Putamen (tissue), 1 donor: ENCODE measurements at regions not wholly inside any gene's neighbourhood (a gene's known extent, or its start where the extent isn't known, plus 50 kb on each side); places are given as distances from the start of the nearest gene placed in this dataset.
A peak's percentile ranks its signal among the peaks of the same experiment; 100 is the strongest.

Experiments used
- DNase-seq: peaks from one replicate; pipeline ENCODE4 v3.0.0-alpha.2; 2016; ENCODE audit warnings: low spot score

GRCh38 chr5:166961913-166962312 lies 1329.5 kb upstream of the WWC1 start:
- no peak for DNase-seq

- DNase-seq = no peak
Measured at GRCh38 chr5:166962461-166962860, 1329.0 kb upstream of the WWC1 start.

GRCh38 chr5:166963596-166963995 lies 1327.8 kb upstream of the WWC1 start:
- no peak for DNase-seq

- DNase-seq = no peak
Measured at GRCh38 chr5:166977911-166978422, 1313.5 kb upstream of the WWC1 start.

- no peak for DNase-seq
Measured at GRCh38 chr5:166979307-166979895, 1312.0 kb upstream of the WWC1 start.

DNA sequence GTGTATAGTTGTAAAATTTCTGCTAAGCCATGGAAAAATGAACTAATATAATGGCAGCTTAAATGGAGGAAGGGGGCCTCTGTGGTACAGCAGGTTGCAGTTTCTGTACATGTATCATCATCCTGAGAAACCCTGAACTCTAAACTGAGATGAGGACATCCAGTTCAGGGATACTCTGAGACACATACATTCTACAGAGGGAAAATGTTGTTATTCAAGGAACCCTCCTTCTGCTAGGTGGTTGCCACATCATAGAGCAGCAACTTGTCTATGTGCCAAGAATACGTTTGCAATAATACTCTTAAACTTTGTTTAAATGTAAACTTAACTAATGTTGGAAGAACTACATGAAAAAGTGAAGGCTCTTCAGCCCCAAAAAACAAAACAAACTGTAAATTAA lies 1310.8 kb upstream of the WWC1 start:
- DNase-seq = no peak

- DNase-seq = no peak
Measured at GRCh38 chr5:166982226-166982625, 1309.2 kb upstream of the WWC1 start.

DNA sequence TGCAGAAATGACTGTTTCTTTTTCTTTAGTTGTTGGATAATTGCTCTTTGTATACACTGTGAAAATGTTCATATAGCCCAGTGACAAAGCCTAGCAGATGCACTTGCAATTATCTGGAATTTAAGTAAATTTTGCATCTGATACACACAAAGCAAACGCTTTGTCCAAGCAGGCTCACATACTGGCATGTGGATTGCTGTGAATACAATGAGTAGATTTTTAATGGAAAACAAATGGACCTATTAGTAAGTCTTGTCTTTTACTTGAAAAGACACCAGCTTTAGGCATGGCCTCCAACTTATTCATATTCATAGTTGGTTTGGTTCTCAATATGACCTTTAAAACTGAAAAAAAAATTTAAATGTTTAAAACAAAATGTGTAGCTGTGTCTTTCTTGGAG lies 1299.8 kb upstream of the WWC1 start:
- DNase-seq = no peak

GRCh38 chr5:166992108-166992507 lies 1299.3 kb upstream of the WWC1 start:
- no peak for DNase-seq

DNA sequence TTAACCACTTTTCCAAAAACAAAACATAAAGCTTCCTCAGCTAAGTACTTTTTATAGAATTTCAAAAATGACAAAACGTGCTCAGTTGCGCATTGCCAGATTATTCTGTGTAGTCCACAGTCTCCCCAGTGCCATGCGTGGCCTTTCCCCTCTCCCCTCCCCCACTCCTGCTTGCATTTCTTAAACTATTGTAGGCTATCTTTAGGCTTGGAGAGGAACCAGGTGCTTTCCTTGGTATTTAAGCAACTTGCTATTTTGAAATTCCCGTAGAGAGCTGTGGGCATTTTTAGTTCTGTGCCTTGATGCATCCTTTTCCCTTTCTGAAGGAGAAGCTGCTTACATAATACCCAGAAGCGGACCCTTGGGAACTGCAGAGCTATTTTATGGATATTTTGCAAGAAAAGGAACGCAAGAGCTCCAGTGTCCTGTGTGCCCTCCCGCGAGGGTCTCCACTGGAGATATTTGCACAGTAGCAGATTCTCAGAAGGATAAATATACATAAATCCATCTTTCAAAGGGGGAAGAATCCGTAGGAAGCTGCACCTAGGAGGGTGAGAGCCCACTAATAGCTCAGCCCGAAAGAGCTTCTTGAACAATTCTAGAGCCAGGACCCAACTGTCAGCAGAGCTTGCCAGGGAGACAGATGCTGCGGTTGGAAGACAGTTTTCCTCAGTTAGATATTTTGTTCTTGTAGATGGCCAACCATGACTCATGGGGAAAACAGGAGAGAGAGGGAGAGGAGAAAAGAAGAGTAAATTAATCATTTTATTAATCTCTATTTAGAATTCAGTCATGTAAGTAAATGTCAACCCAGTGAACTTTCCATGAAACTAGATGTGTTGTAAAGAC lies 1298.3 kb upstream of the WWC1 start:
- DNase-seq = no peak

GRCh38 chr5:166994226-166994625 lies 1297.2 kb upstream of the WWC1 start:
- DNase-seq = no peak

GRCh38 chr5:167001246-167001645 lies 1290.2 kb upstream of the WWC1 start:
- no peak for DNase-seq

GRCh38 chr5:167008705-167009104 lies 1282.7 kb upstream of the WWC1 start:
- no peak for DNase-seq

DNA sequence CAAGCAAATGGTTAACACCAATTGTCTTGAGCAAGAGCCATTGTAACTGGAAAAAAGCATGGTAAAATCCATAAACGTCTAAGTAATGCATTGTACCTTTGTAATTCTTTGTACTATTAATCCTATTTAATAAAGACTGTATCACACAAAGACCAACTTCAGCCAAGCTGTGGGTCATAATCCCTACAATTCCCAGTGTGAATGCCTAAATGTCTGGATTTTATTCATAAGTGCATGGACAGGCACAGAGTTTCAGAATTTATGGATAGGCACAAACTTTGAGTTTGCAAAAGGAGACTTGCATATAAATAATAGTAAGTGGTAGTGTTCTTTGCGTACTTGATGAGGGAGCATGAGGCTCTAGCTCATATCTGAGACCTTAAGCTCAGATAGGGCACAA lies 1280.2 kb upstream of the WWC1 start:
- DNase-seq = no peak

DNA sequence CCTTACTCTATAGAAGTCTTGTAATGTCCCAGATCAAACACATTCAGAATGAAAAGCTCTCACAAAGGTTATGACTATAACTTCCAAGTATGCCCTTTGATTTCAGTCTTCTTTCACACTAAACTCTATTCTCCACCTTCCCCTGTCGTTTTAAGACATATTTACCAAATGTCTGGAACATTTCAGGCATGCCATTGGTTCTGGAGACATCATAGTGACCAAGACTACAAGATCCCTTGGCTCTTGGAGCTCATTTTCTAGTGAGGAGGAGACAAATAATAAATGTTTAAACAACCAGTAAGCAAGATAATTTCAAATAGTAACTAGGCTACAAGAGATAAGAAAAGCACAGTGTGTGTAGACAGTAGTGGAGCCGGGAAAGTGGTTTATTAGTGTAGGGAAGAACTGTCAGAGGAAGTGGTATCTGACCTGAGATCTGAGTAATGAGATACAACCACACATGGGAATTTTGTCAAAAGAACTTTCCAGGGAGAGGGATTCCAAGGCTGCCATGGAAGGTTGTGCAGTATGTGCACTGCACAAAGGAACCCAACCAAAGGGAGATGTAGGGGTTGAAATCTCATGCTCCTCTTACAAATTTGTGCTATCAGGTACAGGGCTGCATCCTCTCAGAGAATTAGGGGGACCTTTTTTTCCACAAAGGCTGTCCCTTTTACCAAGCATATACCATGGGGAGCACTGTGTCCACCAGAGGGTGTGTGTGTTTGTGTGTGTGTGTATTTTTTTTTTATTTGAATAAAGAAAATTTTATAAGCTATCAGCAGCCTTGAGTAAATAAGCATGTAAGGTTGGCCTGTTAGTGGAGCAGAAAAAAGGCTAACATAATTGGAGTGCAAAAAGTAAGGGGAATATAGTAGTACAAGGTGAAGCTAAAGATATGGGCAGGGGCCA lies 1279.1 kb upstream of the WWC1 start:
- DNase-seq = no peak

DNA sequence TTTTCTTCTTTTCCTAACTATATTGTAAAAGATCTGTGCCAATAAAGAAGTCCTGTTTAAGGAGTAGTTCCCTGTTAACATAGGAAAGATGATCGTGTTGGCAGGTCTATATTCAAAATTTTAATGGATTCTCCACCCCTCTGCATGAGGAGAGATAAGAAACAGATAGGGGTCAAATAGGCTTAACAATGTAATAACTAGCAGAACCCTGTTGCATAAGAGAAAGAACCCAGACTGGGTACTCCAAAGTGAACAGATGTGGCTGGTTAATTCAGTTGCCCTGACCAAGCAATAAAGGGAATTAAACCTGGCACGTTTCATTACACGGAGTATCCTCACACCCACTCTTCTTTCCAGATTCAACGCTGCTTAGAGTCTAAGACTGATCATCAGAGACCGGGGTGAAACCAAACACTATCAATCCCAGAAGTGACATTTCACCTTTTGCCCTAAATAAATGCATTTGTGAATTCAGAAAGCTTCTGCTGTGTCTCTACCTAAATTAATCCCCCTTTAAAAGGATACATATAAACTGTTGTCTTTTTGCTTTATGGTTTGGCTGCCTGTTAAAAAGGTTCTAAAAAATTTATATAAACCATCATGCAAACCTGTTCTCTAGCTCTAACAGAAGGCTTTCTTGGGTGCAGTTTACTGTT lies 1276.9 kb upstream of the WWC1 start:
- DNase-seq = no peak

DNA sequence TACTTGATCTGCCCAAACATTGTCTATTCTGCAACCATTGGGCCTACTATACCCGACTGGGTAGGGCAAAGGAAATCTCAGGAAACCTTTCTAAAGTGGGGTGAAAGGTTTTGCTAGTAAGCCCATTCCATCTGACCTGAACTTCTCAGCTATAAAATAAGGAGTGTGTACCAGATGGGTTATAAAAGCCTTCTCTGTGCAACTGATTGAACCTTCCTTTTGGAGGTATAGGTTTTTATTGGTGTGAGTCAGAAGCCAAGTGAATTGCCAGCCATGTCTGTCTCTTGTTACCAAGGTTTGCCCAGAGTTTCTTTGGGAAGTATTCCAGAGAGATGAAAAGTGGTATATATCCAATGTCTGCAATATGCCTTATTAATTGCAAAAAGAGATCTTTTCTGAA lies 1271.0 kb upstream of the WWC1 start:
- no peak for DNase-seq

- no peak for DNase-seq
Measured at GRCh38 chr5:167029488-167029887, 1262.0 kb upstream of the WWC1 start.

GRCh38 chr5:167030500-167031120 lies 1260.8 kb upstream of the WWC1 start:
- DNase-seq = no peak

DNA sequence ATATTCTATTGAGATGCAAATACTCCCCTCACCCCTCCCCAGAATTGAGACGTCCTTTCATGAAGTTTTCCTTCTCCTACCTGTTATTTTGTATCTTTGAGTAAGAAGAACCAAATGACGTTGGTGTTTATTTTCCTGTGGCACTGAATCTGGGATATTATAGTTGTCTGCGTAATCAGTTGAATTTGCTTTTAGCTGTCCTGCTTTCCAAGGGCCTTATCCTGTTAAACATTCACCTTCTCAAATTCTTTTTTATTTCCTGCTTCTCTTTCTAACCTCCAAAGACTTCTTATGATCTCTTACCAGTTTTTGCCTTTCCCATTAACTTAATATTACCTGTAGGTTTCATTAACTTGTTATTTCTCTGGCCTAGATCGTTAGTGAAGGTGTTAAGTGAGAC lies 1254.9 kb upstream of the WWC1 start:
- no peak for DNase-seq

DNA sequence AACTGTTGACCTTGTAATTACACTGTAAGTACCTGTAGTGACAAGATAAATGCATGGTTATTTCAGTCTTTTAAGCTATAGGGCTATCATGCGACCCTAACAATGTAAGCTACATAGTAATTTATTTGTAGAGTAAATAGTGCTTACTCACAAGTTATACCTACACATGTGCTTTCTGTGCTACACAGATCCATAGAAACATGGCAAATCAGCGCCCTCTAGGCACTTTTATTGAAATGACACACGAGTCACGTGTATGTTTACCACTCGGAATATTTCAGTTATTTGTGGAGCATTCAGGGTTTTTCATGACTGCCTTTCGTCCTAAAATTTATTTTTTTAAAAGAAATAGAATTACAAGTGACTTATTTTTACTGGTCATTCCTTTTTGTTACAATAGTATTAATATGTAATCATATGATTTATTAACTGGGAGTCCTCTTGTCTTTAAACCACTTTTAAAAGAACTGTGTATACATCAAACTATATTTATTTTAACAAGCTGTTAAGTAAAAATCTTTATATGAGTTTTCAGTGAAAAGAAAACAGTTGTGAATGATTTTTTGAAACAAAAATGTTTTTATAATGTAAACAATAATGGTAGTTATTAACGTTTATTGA lies 1242.3 kb upstream of the WWC1 start:
- DNase-seq = peak; percentile 14
